GM18858 (cell line): ENCODE measurements at regions not wholly inside any gene's neighbourhood (a gene's known extent, or its start where the extent isn't known, plus 50 kb on each side); places are given as distances from the start of the nearest gene placed in this dataset.

Experiments used
- ATAC-seq: cut with Tn5 transposase; IDR thresholded peaks from one replicate; pipeline ENCODE4 v1.9.1; 2021; ENCODE audit not compliant: unreplicated experiment

- no peak for ATAC-seq
Measured at GRCh38 chr12:93042684-93043083, 113.6 kb upstream of the EEA1 start.

- ATAC-seq = no peak
Measured at GRCh38 chr12:93043192-93043876, 114.2 kb upstream of the EEA1 start.

GRCh38 chr12:93043877-93044209, 114.7 kb upstream of the EEA1 start:
- no peak for ATAC-seq

- ATAC-seq = no peak
Measured at GRCh38 chr12:93047118-93047517, 118.0 kb upstream of the EEA1 start.

- no peak for ATAC-seq
Measured at GRCh38 chr12:93048656-93049055, 119.6 kb upstream of the EEA1 start.

GRCh38 chr12:93050026-93050747, 121.1 kb upstream of the EEA1 start:
- ATAC-seq = no peak

GRCh38 chr12:93050748-93051081, 121.6 kb upstream of the EEA1 start:
- no peak for ATAC-seq

GRCh38 chr12:93054021-93054420, 124.9 kb upstream of the EEA1 start:
- ATAC-seq = no peak

GRCh38 chr12:93055221-93055620, 126.1 kb upstream of the EEA1 start:
- no peak for ATAC-seq

- no peak for ATAC-seq
Measured at GRCh38 chr12:93056971-93057535, 128.0 kb upstream of the EEA1 start.

GRCh38 chr12:93058280-93058679, 129.2 kb upstream of the EEA1 start:
- ATAC-seq = no peak

GRCh38 chr12:93059288-93059687, 130.2 kb upstream of the EEA1 start:
- no peak for ATAC-seq

GRCh38 chr12:93059925-93060665, 131.0 kb upstream of the EEA1 start:
- peak; percentile 98 for ATAC-seq

- ATAC-seq = peak; percentile 15
Measured at GRCh38 chr12:93060666-93061472, 131.8 kb upstream of the EEA1 start.

GRCh38 chr12:93061473-93062419, 132.7 kb upstream of the EEA1 start:
- no peak for ATAC-seq

- ATAC-seq = no peak
Measured at GRCh38 chr12:93065896-93066295, 136.8 kb upstream of the EEA1 start.

- ATAC-seq = no peak
Measured at GRCh38 chr12:93072340-93072739, 143.2 kb upstream of the EEA1 start.

- no peak for ATAC-seq
Measured at GRCh38 chr12:93073324-93073723, 144.2 kb upstream of the EEA1 start.

GRCh38 chr12:93078059-93078458, 149.0 kb upstream of the EEA1 start:
- ATAC-seq = no peak

- no peak for ATAC-seq
Measured at GRCh38 chr12:93078577-93078976, 149.5 kb upstream of the EEA1 start.
